ENCODE measurements at regions not wholly inside any gene's neighbourhood (a gene's known extent, or its start where the extent isn't known, plus 50 kb on each side); places are given as distances from the start of the nearest gene placed in this dataset.

GRCh38 chr2:39510140-39510539 is 73.1 kb upstream of the MAP4K3 start:
- TF ChIP-seq, protein P1, sequence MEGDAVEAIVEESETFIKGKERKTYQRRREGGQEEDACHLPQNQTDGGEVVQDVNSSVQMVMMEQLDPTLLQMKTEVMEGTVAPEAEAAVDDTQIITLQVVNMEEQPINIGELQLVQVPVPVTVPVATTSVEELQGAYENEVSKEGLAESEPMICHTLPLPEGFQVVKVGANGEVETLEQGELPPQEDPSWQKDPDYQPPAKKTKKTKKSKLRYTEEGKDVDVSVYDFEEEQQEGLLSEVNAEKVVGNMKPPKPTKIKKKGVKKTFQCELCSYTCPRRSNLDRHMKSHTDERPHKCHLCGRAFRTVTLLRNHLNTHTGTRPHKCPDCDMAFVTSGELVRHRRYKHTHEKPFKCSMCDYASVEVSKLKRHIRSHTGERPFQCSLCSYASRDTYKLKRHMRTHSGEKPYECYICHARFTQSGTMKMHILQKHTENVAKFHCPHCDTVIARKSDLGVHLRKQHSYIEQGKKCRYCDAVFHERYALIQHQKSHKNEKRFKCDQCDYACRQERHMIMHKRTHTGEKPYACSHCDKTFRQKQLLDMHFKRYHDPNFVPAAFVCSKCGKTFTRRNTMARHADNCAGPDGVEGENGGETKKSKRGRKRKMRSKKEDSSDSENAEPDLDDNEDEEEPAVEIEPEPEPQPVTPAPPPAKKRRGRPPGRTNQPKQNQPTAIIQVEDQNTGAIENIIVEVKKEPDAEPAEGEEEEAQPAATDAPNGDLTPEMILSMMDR (IDR thresholded peaks at IDR 0.05) = no peak
- TF ChIP-seq POLR2A (IDR thresholded peaks at IDR 0.05) = no peak

All from uterus (tissue), 2 donors.